Activated CD8-positive, alpha-beta memory T cell treated with anti-CD3 and anti-CD28 coated beads, Interleukin-2, amount 10 ng/mL, durations not matched to agents 7 days and 5 days (primary cell): ENCODE measurements at regions not wholly inside any gene's neighbourhood (a gene's known extent, or its start where the extent isn't known, plus 50 kb on each side); places are given as distances from the start of the nearest gene placed in this dataset.
"Not testable (repeated sequence)": the region's sequence is repeated elsewhere in the genome, so short reads cannot be mapped to it uniquely, and the experiment has no call there.

Source experiments
- ATAC-seq: fragments of 150-1000 bp; cut with Tn5 transposase; one replicate; pipeline ENCODE4 v1.10.0; 2021; ENCODE audit warnings: moderate library complexity
- CTCF ChIA-PET: fragments of 350-600 bp; sonication (Branson Sonifier 250); formaldehyde crosslinking; loops from one replicate; lab custom pipeline; 2021; ENCODE audit warnings: antibody characterized with exemption; lab: Charles Lee
- DNase-seq: peaks from one replicate; pipeline ENCODE4 v3.0.0-alpha.2; 2020
- H3K27ac Mint-ChIP-seq: one replicate; pipeline ENCODE4 v1.8.0; 2021; ENCODE audit warnings: mild to moderate bottlenecking, mixed read lengths
- H3K27me3 Mint-ChIP-seq: one replicate; pipeline ENCODE4 v1.8.0; 2021; ENCODE audit warnings: mixed read lengths
- H3K36me3 Mint-ChIP-seq: one replicate; pipeline ENCODE4 v1.8.0; 2021; ENCODE audit warnings: mild to moderate bottlenecking, mixed read lengths
- H3K4me1 Mint-ChIP-seq: one replicate; pipeline ENCODE4 v1.8.0; 2021; ENCODE audit warnings: mixed read lengths
- H3K4me3 Mint-ChIP-seq: one replicate; pipeline ENCODE4 v1.8.0; 2021; ENCODE audit warnings: mild to moderate bottlenecking, moderate library complexity, mixed read lengths
- H3K9me3 Mint-ChIP-seq: one replicate; pipeline ENCODE4 v1.8.0; 2022; ENCODE audit warnings: low read depth, mixed read lengths

DNA sequence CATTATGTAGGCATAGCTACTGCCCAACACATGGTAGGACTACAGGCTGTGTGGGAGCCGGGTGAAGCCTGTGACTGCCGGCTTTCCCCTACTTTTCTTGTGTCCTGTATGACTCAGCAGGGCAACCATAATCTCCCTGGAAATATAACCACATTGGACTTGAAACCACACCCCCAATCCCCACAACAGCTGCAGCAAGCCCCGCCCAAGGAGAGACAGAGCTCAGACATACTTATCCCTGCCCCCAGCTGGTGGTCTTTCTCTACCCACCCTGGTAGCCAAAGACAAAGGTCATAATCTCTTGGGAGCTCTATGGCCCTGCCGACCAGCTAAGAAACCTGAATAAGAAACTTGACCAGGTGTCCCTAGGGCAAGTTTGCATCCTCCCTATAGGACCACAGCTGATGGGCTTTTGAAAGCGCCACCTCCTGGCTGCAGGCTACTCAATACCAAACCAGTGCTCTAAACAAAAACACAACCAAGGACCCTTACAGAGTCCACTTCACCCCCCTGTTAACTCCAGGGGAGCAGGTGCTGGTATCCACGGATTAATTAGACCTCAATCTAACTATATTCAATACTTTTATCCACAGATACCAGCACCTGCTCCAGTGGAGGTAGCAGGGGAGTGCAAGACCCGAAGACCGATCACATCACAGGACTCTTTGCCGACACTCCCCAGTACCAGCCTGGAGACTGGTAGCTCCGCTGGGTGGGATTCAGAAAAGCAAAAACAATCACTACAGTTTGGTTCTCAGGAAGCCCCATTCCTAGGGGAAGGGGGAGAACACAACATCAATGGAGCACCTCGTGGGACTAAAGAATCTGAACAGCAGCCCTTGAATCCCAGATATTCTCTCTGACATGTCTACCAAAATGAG lies 91.2 kb downstream of the IRX5 start:
- no peak for DNase-seq
- no peaks in the 10 kb centered on the region for H3K36me3 Mint-ChIP-seq
- CTCF ChIA-PET: no interaction called here
- peaks cover 8% of the 10 kb centered on the region for H3K9me3 Mint-ChIP-seq
- ATAC-seq: no peak
- H3K4me3 Mint-ChIP-seq: no peak overlapping the region
- H3K4me1 Mint-ChIP-seq: no peaks in the 10 kb centered on the region
- no peaks in the 10 kb centered on the region for H3K27me3 Mint-ChIP-seq
- H3K27ac Mint-ChIP-seq: no peak overlapping the region

DNA sequence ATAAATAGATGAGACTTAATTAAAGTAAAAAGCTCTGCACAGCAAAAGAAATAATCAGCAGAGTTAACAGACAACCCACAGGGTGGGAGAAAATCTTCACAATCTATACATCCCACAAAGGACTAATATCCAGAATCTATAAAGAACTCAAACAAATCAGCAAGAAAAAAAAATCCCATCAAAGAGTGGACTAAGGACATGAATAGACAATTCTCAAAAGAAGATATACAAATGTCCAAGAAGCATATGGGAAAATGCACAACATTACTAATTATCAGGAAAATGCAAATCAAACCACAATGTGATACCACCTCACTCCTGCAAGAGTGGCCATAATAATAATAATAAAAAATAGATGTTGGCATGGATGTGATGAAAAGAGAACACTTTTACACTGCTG lies 96.6 kb downstream of the IRX5 start:
- CTCF ChIA-PET, H3K36me3 Mint-ChIP-seq, H3K4me3 Mint-ChIP-seq, H3K4me1 Mint-ChIP-seq, DNase-seq, H3K27me3 Mint-ChIP-seq, H3K9me3 Mint-ChIP-seq, ATAC-seq, H3K27ac Mint-ChIP-seq: not testable (repeated sequence)

DNA sequence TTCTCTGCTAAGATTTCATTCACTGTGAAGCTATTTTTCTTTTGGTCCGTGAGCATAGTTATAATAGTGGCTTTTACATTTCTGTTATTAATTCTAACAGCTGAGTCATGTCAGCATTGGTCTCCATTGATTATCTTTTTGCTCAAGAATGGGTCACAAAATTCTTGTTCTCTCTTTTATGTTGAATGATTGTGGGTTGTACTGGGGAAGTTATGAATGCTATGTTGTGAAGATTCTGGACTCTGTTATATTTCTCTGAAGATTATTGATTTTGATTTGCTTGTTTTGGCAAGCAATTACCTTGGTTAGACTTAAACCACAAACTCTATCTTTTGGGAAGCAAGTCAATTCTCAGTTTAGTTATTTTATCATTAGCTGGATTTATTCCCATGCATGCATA lies 98.8 kb downstream of the IRX5 start:
- Mint-ChIP-seq H3K36me3 (no peaks in the 10 kb centered on the region), H3K4me3 (no peak overlapping the region), H3K4me1 (no peaks in the 10 kb centered on the region), H3K9me3 (no peaks in the 10 kb centered on the region), H3K27me3 (no peaks in the 10 kb centered on the region), H3K27ac (no peak overlapping the region)
- no peak for DNase-seq
- CTCF ChIA-PET: no interaction called here
- ATAC-seq: no peak

DNA sequence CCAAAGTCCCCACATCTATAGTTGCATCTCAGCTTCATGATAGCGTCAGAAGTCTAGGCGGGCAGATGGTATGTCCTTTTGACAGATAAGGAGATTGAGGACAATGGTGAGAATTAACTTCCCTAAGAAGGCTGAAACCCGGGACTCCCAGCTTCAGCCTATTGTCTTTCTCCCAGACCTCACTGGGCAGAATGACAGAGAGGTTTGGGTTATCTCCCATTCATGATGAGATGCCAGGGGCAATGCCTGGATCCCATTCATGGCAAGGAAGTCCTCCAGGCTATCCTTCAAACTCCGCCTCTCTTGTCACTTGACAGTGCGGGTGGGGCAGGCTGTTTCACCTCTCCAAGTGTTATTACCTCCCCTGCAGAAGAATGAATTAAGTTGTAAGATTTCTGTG lies 100.3 kb downstream of the IRX5 start:
- no peaks in the 10 kb centered on the region for H3K27me3 Mint-ChIP-seq
- no peak for ATAC-seq
- no peaks in the 10 kb centered on the region for H3K36me3 Mint-ChIP-seq
- no peaks in the 10 kb centered on the region for H3K4me1 Mint-ChIP-seq
- CTCF ChIA-PET: interaction anchor here (1.0 kb wide), 1 partner anchor 19 kb away, joined by 3 read pairs; no protein-coding TSS in a partner anchor
- H3K4me3 Mint-ChIP-seq: no peak overlapping the region
- H3K9me3 Mint-ChIP-seq: no peaks in the 10 kb centered on the region
- no peak overlapping the region for H3K27ac Mint-ChIP-seq
- no peak for DNase-seq

DNA sequence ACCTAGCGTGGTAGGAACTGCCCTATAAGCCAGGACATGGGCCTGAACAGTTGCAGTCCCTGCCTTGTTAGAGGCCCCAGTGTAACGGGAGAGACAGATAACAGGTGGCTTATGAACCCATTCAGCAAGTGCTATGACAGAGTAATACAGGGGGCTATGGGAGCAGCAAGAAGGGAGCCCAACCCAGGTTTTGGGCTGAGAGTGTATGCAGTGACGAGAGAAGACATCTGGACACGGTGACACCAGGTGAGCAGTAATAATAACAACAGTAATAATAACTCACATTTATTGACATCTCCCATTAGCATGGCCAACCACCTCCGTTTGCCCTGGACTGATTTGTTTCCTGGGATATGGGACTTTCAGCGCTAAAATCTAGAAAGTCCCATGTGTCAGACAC lies 100.8 kb downstream of the IRX5 start:
- DNase-seq: no peak
- no peak for ATAC-seq
- no peak overlapping the region for H3K27ac Mint-ChIP-seq
- no peaks in the 10 kb centered on the region for H3K4me1 Mint-ChIP-seq
- no peaks in the 10 kb centered on the region for H3K27me3 Mint-ChIP-seq
- H3K36me3 Mint-ChIP-seq: no peaks in the 10 kb centered on the region
- no peaks in the 10 kb centered on the region for H3K9me3 Mint-ChIP-seq
- CTCF ChIA-PET: no interaction called here
- no peak overlapping the region for H3K4me3 Mint-ChIP-seq

DNA sequence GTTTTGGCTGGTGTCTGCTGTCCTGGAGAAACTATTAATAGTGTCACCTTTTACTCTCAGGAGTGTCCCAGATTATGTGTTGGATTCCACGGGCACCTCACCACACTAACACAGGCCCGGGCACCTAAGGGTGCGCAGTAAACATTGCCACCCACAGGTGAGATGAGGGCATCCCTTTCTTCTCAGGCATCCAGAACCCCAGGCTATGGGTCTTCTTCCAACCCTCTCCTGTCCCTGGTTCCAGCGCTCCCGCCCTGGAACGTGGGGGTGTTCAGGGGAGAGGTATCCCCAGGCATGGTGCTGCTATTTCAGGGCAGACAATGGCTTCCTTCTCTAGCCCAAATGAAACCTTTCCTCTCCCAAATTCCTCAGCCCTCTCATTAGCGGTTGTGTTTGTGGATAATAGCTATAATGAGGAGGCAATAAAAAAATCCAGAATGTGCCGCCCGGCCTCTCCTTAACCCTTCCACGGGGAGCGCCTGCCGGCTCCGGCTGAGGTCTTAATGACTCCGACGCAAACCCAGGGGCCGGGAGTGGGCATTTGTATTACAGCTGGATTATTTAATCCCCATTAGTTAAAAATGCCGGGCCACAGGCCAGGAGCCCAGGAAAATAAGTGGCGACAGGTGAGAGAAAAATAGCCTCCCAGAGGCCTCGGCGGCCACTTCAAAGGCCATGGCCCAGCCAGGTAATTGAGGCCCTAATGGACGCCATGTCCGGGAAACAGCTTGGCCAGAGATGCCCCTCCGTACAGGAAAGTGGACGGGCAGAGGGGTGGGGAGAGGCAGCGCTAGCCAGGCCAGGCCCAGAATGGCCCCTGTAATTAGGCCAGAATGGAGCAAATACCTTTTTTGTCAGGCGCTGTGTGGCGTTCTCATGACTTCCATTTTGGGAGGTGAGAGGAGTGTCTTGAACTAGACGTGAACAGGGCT lies 102.8 kb downstream of the IRX5 start:
- no peak overlapping the region for H3K27ac Mint-ChIP-seq
- no peaks in the 10 kb centered on the region for H3K36me3 Mint-ChIP-seq
- no peak overlapping the region for H3K4me3 Mint-ChIP-seq
- CTCF ChIA-PET: no interaction called here
- no peaks in the 10 kb centered on the region for H3K27me3 Mint-ChIP-seq
- DNase-seq (no peak), ATAC-seq (no peak)
- H3K4me1 Mint-ChIP-seq: no peaks in the 10 kb centered on the region
- H3K9me3 Mint-ChIP-seq: no peaks in the 10 kb centered on the region

DNA sequence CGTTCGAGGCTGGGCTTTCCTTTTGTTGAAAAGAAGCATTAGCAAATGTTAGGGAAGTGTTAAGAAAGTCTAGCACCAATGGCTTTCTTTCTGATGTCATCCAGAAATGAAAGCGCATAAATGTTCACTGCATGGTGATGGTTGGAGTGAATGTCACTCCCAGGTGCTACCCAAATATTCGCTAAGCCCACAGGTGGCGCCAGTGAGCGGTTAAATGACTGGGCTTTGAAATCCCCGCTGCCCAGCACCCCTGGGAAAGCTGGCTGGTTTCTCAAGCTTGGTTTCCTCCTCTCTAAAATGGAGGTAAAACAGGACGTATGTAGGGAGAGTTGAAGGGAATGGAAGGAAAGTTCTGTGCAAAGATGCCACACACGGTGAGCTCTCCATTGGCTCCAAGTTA lies 104.4 kb downstream of the IRX5 start:
- Mint-ChIP-seq H3K9me3 (no peaks in the 10 kb centered on the region), H3K27ac (no peak overlapping the region), H3K27me3 (no peaks in the 10 kb centered on the region), H3K36me3 (no peaks in the 10 kb centered on the region), H3K4me3 (no peak overlapping the region), H3K4me1 (no peaks in the 10 kb centered on the region)
- ATAC-seq: no peak
- no peak for DNase-seq
- CTCF ChIA-PET: no interaction called here

DNA sequence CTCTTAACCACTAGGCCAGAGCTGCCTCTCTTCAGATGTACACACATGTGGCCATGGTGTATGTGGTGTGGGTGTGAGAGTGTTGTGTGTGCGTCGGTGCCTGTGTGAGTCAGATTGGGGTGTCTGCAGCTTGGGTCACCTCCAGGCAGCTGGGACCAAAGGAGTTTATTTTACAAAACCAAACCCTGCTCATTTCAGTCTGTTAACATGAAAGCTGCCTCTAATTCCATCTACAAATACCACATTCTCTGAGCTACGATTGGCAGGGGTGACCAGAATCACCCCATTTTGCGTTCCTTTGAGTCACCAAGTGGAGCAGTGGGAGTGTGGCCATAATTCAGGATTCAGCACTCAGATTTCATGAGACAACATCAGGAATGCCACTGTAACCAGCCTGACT lies 105.3 kb downstream of the IRX5 start:
- Mint-ChIP-seq H3K9me3 (no peaks in the 10 kb centered on the region), H3K4me3 (no peak overlapping the region), H3K27ac (no peak overlapping the region), H3K27me3 (no peaks in the 10 kb centered on the region), H3K4me1 (no peaks in the 10 kb centered on the region), H3K36me3 (no peaks in the 10 kb centered on the region)
- CTCF ChIA-PET: no interaction called here
- DNase-seq (no peak), ATAC-seq (no peak)

DNA sequence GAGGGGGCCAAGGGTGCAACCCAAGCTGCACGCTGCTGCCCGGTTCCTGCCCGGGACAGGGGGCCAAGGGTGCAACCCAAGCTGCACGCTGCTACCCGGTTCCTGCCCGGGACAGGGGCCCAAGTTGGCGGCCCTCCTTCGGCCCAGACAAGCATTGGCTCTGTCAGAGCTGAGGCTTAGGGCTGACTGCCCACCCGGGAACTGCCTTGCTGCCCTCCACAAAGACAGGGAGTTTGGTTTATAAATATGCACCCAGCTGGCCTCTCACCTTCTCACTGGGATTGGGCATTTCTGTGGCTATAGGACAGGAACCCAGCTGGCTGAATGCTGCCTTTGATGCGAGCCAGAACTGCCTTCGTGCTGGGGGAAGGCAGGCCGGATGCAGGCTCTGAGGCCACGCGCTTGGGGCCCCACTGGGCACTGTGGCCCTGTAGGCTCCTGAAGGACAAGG lies 105.7 kb downstream of the IRX5 start:
- DNase-seq (no peak), ATAC-seq (no peak)
- Mint-ChIP-seq H3K9me3 (no peaks in the 10 kb centered on the region), H3K4me3 (no peak overlapping the region), H3K27me3 (no peaks in the 10 kb centered on the region), H3K27ac (no peak overlapping the region), H3K4me1 (no peaks in the 10 kb centered on the region), H3K36me3 (no peaks in the 10 kb centered on the region)
- CTCF ChIA-PET: no interaction called here

DNA sequence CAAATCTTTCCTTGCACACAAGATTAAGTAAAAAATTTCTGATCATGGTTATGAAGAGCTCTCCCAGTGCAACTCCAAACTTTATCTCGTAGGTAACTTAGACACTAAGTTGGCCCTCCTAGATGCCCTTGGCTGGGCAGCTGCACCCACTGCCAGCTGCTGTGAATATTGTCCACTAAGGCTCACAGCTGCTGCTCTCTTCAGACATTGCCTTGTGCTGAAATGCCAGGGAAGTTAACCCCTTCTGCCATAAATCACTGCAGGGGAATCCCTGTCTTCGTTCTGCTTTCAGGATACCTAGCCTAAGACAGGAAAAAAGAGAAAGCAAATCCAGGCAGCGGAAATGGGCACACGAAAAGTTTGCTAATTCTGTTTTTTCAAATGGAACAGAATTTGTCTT lies 106.4 kb downstream of the IRX5 start:
- H3K4me3 Mint-ChIP-seq: no peak overlapping the region
- no peak overlapping the region for H3K27ac Mint-ChIP-seq
- DNase-seq: no peak
- CTCF ChIA-PET: no interaction called here
- no peaks in the 10 kb centered on the region for H3K27me3 Mint-ChIP-seq
- no peaks in the 10 kb centered on the region for H3K36me3 Mint-ChIP-seq
- H3K9me3 Mint-ChIP-seq: no peaks in the 10 kb centered on the region
- no peaks in the 10 kb centered on the region for H3K4me1 Mint-ChIP-seq
- no peak for ATAC-seq

DNA sequence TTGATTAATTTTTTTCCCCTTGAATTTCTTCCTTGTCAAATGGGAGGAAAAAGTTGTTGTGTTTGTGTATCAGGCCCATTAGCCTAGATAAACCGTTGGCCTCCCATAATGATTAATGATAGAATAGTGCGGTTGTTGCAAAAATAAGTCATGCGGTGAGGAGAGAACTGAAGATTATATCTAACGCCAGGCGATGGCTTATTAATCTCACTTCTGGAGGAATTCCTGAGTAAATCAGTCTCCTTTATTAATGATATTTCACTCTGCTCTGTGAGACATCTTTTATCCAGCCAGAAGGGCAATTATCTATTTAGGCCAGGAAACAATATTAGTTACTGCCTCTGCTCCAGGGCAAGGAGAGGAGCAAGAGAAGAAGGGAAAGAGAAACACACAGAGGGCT lies 107.3 kb downstream of the IRX5 start:
- Mint-ChIP-seq H3K27ac (no peak overlapping the region), H3K4me3 (no peak overlapping the region), H3K27me3 (no peaks in the 10 kb centered on the region), H3K9me3 (no peaks in the 10 kb centered on the region), H3K36me3 (no peaks in the 10 kb centered on the region), H3K4me1 (no peaks in the 10 kb centered on the region)
- DNase-seq (no peak), ATAC-seq (no peak)
- CTCF ChIA-PET: no interaction called here

DNA sequence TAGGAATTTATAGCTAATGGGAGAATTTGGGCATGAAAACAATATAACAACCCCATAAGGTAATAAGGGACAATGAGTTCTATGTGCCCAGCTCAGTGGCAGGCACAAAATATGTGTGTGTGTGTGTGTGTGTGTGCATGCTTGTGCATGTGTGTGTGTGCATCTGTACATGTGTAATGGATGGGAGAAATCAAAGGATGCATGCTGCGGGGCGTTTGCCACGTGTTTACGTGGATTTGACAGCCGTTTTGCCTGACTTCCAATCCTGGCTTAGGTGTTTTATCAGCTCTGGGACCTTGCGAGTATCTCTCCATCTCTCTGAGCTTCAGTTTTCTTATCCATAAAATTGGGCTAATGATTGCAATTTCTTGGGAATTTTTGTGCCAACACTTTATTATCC lies 108.4 kb downstream of the IRX5 start:
- no peak for DNase-seq
- H3K36me3 Mint-ChIP-seq: no peaks in the 10 kb centered on the region
- H3K4me3 Mint-ChIP-seq: no peak overlapping the region
- H3K4me1 Mint-ChIP-seq: no peaks in the 10 kb centered on the region
- H3K27me3 Mint-ChIP-seq: no peaks in the 10 kb centered on the region
- no peak for ATAC-seq
- CTCF ChIA-PET: no interaction called here
- no peaks in the 10 kb centered on the region for H3K9me3 Mint-ChIP-seq
- no peak overlapping the region for H3K27ac Mint-ChIP-seq

DNA sequence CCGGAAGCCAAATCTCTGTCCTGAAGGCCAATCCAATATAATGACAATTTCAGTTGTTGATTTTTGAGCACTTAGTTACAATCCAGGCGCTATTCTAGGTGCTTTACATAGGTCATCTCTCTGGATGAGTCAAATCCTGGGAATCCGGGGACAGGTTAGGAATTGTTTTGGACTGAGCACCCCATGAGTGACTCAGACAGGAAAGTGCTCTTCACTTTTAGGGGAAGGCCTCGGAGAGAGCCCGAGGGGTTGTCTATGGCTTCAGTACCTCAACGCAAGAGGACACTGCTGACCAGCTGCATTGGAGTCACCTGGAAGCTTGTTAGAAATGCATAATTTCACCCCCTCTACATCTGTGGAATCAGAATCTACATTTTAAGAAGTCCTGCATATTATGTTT lies 108.8 kb downstream of the IRX5 start:
- H3K4me1 Mint-ChIP-seq: no peaks in the 10 kb centered on the region
- H3K36me3 Mint-ChIP-seq: no peaks in the 10 kb centered on the region

DNA sequence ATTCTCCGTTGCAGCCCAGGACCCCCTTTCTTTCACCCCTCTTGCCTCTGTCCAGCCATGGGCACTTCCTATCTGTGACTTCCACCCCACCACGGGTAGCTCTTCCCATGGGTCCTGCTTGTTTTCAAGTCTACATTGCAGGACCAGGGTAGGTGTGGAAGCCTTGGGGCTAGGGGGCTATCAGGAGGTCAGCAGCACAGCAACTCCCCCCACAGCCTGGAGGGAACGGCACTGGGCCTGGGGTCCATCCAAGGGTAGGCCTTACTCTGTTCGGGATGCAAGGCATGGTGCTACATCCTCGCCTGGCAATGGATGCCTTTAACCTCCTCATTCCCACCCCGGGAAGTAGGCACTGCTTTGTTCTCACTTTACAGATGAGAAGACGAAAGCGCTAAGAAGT lies 109.3 kb downstream of the IRX5 start:
- ATAC-seq (no peak), DNase-seq (peak; percentile 3)
- Mint-ChIP-seq H3K4me3 (no peak overlapping the region), H3K27me3 (no peaks in the 10 kb centered on the region), H3K36me3 (no peaks in the 10 kb centered on the region), H3K4me1 (no peaks in the 10 kb centered on the region), H3K27ac (no peak overlapping the region), H3K9me3 (no peaks in the 10 kb centered on the region)
- CTCF ChIA-PET: no interaction called here

More for the DNA sequence above, 108.8 kb downstream of the IRX5 start:
- Mint-ChIP-seq H3K27me3 (no peaks in the 10 kb centered on the region), H3K4me3 (no peak overlapping the region), H3K9me3 (no peaks in the 10 kb centered on the region), H3K27ac (no peak overlapping the region)
- CTCF ChIA-PET: no interaction called here
- ATAC-seq (no peak), DNase-seq (peak; percentile 22)
